ENCODE measurements at regions not wholly inside any gene's neighbourhood (a gene's known extent, or its start where the extent isn't known, plus 50 kb on each side); places are given as distances from the start of the nearest gene placed in this dataset.

DNA sequence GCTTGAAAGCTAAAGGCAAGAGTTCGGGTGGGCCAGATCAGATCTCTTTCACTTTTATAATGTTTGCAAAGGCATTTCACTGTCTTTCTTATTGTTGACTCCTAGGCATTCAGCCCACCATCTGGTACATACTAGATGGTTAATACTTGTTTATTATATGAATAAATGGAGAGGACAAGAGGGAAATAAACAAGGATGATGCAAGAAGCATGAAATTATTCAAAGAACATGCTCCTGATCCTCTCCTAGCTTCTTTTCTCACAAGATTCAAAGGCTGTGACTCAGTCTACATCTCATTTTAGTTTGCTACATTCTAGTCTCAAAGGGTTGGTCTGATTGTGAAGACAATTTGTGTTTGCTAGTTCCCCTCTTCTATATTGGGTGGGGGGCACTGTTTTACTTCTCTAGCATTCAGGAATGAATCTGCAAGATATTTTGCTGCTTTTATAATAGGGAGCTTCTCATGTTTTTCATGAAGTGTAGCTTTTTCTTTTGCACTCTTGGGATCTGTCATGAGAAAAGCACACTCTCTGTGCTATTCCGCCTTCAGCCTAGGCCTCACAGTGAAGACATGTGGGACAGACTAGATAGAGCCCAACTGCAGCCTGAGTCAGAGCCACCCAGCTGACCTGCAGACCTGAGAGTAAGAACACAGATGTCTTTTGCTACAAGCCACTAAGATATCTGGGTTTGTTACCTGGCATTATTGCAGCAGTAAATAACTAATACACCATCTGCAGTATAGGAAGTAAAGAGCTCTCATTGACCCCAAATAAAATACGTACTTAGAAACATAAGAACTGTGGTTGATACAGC is 65.7 kb downstream of the PTHLH start:
- CTCF ChIA-PET, result interaction anchor here (0.6 kb wide), 1 partner anchor 34 kb away, joined by 4 read pairs; no protein-coding TSS in a partner anchor
- Histone ChIP-seq H4K8ac (ENCODE audit: low read depth in 2 of 2, low read length in 2 of 2) (peak overlapping the region in 1 of 2 experiments; percentile 52; a peak in 1 of 4 replicates), H2BK120ac (ENCODE audit: low read depth, low read length) (peak overlapping the region; percentile 85), H2AK5ac (ENCODE audit: low read depth, low read length) (peak overlapping the region; percentile 34; the same call in 1 of the 2 replicates), H2BK15ac (ENCODE audit: low read depth, low read length) (peak overlapping the region; percentile 48; the same call in 2 of the 3 replicates), H2BK5ac (ENCODE audit: low read depth, low read length, poor library complexity, severe bottlenecking) (peak overlapping the region; percentile 49), H3K27ac (ENCODE audit: insufficient read depth, low read length) (peak overlapping the region; percentile 82; the same call in 1 of the 2 replicates), H3K79me1 (ENCODE audit: low read depth in 1 of 2, low read length in 2 of 2) (no peaks in the 10 kb centered on the region), H3K27me3 (ENCODE audit: control insufficient read depth, insufficient read depth, low read length) (no peaks in the 10 kb centered on the region), H3K4me3 (ENCODE audit: insufficient read depth, low read depth, low read length) (no peak overlapping the region), H4K20me1 (ENCODE audit: insufficient read depth, low read length) (no peaks in the 10 kb centered on the region), H4K5ac (ENCODE audit: low read depth, low read length) (peak overlapping the region; percentile 70), H2BK20ac (ENCODE audit: low read depth, low read length) (peak overlapping the region; percentile 79), H3K23ac (ENCODE audit: low read depth, low read length) (peak overlapping the region; percentile 35), H3K9me1 (ENCODE audit: insufficient read depth, low read length) (no peaks in the 10 kb centered on the region; the same call in 1 of the 2 replicates), H3K14ac (replicated peaks; ENCODE audit: low read depth, low read length) (peak overlapping the region; percentile 88), H3K18ac (ENCODE audit: low read depth, low read length) (peak overlapping the region; percentile 79), H2AK9ac (replicated peaks; ENCODE audit: low read depth, low read length, poor library complexity) (no peak overlapping the region), H3K4me2 (ENCODE audit: low read depth, low read length) (no peak overlapping the region), H3K4me1 (ENCODE audit: control insufficient read depth, insufficient read depth, low read length) (peaks cover 10% of the 10 kb centered on the region), H3K36me3 (ENCODE audit: control insufficient read depth, insufficient read depth, low read length) (no peaks in the 10 kb centered on the region), H3K56ac (ENCODE audit: extremely low read depth, insufficient read depth, low read length) (no peak overlapping the region), H3K9me3 (ENCODE audit: control insufficient read depth, insufficient read depth, low read length) (no peaks in the 10 kb centered on the region), H2AFZ (replicated peaks; ENCODE audit: low read length, poor library complexity) (no peak overlapping the region), H3K4ac (ENCODE audit: low read depth, low read length) (peak overlapping the region; percentile 76), H3K9ac (ENCODE audit: low read depth, low read length) (no peak overlapping the region), H4K91ac (ENCODE audit: insufficient read depth, low read depth, low read length) (peak overlapping the region; percentile 69)
- POLR2A ChIA-PET (ENCODE audit: unreplicated experiment), result interaction anchor here (1.1 kb wide), 1 partner anchor 26 kb away, joined by 3 read pairs; no protein-coding TSS in a partner anchor
- no TSS peak for BruUV-seq (replicated peaks)
- TF ChIP-seq CEBPB (IDR thresholded peaks at IDR 0.05; ENCODE audit: low read depth, low read length) (peak; percentile 51; the same call in 1 of the 2 replicates), MAZ (IDR thresholded peaks at IDR 0.05; ENCODE audit: borderline replicate concordance, low read depth, low read length) (no peak)
- in situ Hi-C loops (cut with MboI; ENCODE audit: low sequenced_read_pairs), result no loop called here
- ATAC-seq (ENCODE audit: low read depth) (peak; percentile 62), DNase-seq (peak; percentile 66)
- dilution Hi-C loops (cut with HindIII; ENCODE audit: low sequenced_read_pairs, unreplicated experiment), result no loop called here
- intact Hi-C loops (cut with micrococcal nuclease), result no loop called here
- no CpG with 5 or more reads among the region's 3 CpGs for WGBS, 2 experiments (ENCODE audit: extremely low coverage in 2 of 2, insufficient read length in 1 of 2)

All from IMR-90 (cell line).